Cardiac muscle cell (in vitro differentiated cells and primary cell): ENCODE measurements at regions not wholly inside any gene's neighbourhood (a gene's known extent, or its start where the extent isn't known, plus 50 kb on each side); places are given as distances from the start of the nearest gene placed in this dataset.

ENCODE experiments used
- DNase-seq, 2 donors: peaks; one replicate each; pipeline versions ENCODE4 v3.0.0 to v3.0.0-alpha.2; 2010 to 2017; ENCODE audit warnings: low read depth in 1 of 2, low spot score in 1 of 2
- H3K27ac ChIP-seq: fragments of 200-600 bp; sonication (generic); 2 replicates; pipeline ENCODE4 v1.5.1; 2016
- H3K27me3 ChIP-seq: fragments of 200-600 bp; sonication (generic); 2 replicates; pipeline ENCODE4 v1.6.0; 2016; ENCODE audit warnings: control low read depth
- H3K36me3 ChIP-seq: fragments of 200-600 bp; sonication (generic); 2 replicates; pipeline ENCODE4 v1.5.1; 2016; ENCODE audit warnings: control low read depth
- H3K4me1 ChIP-seq: fragments of 200-600 bp; sonication (generic); 2 replicates; pipeline ENCODE4 v1.8.1; 2017; ENCODE audit warnings: low read depth, mild to moderate bottlenecking, mixed run types
- H3K4me3 ChIP-seq: fragments of 200-600 bp; sonication (generic); 2 replicates; pipeline ENCODE4 v1.5.1; 2016; ENCODE audit warnings: mild to moderate bottlenecking
- H3K9me3 ChIP-seq: fragments of 200-600 bp; sonication (generic); 2 replicates; pipeline ENCODE4 v1.5.1; 2017; ENCODE audit warnings: low read depth, mild to moderate bottlenecking, control low read depth
- TF ChIP-seq, protein P1 (sequence below): IDR thresholded peaks from 2 replicates; pipeline ENCODE4 v1.5.1; 2012; ENCODE audit warnings: low read depth, mild to moderate bottlenecking, low read length

DNA sequence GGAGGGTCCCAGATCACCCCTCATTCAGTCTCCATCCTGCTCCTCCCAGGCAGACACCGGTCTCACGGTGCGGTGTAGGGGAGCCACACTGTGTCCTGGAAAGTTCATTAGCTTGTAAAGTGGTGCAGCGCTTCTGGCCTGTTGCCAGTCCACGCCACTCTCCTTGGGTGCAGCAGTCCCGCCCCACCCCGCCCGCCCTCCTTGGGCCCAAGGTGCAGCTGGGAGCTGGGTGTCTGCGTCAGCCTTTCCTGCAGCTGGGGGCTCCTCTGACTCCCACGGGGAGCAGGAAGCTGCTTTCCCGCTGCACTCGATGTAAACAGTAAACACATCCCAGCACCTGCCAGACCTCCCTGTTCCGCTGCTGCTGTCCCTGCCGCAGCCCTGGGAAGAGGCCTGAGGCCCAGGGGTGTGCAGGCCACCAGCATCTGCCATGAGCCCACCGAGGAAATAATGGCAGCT lies 53.8 kb upstream of the ASB18 start:
- DNase-seq: no peak
- H3K4me3 ChIP-seq: no peak overlapping the region
- no peaks in the 10 kb centered on the region for H3K36me3 ChIP-seq
- no peaks in the 10 kb centered on the region for H3K9me3 ChIP-seq
- H3K27ac ChIP-seq: no peak overlapping the region
- TF ChIP-seq, protein P1, sequence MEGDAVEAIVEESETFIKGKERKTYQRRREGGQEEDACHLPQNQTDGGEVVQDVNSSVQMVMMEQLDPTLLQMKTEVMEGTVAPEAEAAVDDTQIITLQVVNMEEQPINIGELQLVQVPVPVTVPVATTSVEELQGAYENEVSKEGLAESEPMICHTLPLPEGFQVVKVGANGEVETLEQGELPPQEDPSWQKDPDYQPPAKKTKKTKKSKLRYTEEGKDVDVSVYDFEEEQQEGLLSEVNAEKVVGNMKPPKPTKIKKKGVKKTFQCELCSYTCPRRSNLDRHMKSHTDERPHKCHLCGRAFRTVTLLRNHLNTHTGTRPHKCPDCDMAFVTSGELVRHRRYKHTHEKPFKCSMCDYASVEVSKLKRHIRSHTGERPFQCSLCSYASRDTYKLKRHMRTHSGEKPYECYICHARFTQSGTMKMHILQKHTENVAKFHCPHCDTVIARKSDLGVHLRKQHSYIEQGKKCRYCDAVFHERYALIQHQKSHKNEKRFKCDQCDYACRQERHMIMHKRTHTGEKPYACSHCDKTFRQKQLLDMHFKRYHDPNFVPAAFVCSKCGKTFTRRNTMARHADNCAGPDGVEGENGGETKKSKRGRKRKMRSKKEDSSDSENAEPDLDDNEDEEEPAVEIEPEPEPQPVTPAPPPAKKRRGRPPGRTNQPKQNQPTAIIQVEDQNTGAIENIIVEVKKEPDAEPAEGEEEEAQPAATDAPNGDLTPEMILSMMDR: no peak
- H3K4me1 ChIP-seq: no peaks in the 10 kb centered on the region
- no peaks in the 10 kb centered on the region for H3K27me3 ChIP-seq

DNA sequence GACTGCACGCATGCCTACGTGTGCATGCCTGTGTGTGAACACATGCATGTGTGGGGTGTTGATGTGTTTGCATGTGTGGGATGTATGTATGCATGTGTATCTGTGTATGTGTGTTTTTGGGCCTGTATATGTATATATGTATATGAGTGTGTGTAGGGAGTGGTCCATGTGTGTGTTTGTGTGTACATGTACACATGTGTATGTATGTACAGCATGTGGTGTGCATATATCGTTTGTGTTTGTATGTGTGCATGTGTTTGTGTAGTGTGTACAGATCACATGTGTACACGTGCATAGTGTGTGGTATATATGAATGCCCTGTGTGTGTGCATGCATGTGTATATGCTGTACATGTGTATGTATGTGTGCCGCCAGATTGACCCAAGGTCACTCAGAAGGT lies 54.2 kb upstream of the ASB18 start:
- no peaks in the 10 kb centered on the region for H3K36me3 ChIP-seq
- TF ChIP-seq, protein P1: no peak
- no peak overlapping the region for H3K27ac ChIP-seq
- no peak for DNase-seq
- no peaks in the 10 kb centered on the region for H3K27me3 ChIP-seq
- no peak overlapping the region for H3K4me3 ChIP-seq
- H3K4me1 ChIP-seq: no peaks in the 10 kb centered on the region
- no peaks in the 10 kb centered on the region for H3K9me3 ChIP-seq

DNA sequence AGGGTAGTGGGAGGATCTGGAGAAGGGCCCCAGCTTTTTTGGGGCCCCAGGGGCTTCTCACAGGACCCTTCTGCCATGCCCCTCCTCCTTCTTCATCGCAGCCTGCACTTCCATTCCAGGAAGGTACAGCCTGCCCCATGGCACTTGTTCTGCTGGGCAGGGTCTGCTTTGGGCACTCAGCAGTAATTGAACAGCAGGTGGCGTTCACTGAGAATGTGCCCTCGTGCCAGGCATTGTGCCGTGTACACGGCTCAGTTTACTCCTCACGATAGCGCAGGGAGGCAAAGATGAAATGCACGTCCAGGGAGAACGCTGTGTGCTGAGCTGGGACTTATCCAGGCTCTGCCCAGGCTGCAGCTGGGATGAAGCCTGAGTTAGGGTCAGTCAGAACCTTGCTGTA lies 54.8 kb upstream of the ASB18 start:
- TF ChIP-seq, protein P1: no peak
- Histone ChIP-seq H3K4me1 (no peaks in the 10 kb centered on the region), H3K36me3 (no peaks in the 10 kb centered on the region), H3K27ac (no peak overlapping the region), H3K4me3 (no peak overlapping the region), H3K9me3 (no peaks in the 10 kb centered on the region), H3K27me3 (no peaks in the 10 kb centered on the region)
- no peak for DNase-seq

DNA sequence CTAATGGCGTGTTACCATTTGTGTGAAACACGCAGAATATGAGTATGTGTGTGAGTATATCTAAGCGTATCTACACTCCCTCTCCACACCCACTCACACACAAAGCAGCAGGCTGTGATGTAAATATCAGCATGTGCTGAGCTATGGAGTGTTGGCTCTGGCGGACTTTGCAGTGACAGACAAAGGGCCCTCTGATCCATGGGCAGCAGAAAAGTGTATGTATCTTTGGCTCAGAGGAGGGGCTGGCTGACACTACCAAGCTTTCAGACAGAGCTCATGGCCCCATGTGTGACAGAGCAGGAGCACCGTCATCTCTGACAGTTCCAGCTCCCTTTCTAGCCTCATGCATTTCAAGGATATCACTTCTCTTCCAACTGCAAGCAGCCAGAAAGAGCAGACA lies 57.2 kb upstream of the ASB18 start:
- Histone ChIP-seq H3K4me3 (no peak overlapping the region), H3K9me3 (no peaks in the 10 kb centered on the region), H3K27ac (no peak overlapping the region), H3K27me3 (no peaks in the 10 kb centered on the region), H3K36me3 (no peaks in the 10 kb centered on the region), H3K4me1 (no peaks in the 10 kb centered on the region)
- TF ChIP-seq, protein P1: no peak
- DNase-seq: peak in 1 of 2 donors; percentile 5

DNA sequence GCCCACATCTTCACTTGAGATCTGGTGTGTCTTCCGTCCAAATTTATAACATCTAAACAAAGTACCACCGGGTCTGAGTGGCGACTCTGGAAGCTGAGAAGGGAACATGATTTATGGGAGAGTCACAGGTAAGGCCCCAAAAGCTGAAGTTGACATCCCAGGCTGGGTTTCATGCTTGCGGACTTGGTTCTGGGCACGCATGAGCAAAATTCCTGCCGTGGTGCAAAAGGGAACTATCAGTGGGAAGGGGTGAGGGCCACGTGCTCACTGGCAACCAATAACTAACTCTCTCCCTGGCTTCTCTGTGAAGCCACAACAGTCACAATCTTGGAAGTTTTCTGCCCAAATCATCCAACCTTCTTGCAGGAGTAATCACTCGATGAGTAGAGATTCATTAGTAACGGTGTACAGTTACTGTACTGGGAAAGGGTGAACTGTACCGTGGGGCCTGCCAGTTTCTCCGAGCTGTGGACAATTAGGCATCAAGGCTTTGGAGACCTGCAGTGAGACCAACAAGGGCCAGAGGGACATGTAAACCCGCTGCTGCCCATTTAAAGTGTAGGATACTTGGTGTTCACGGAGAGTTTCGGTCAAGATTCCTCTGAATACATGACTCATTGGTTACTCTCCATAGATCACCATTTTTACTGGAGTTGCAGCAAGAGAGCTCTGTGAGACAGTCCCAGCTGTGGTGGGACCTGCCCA lies 69.4 kb upstream of the ASB18 start:
- Histone ChIP-seq H3K4me1 (no peaks in the 10 kb centered on the region), H3K36me3 (no peaks in the 10 kb centered on the region), H3K4me3 (no peak overlapping the region), H3K27ac (no peak overlapping the region), H3K9me3 (no peaks in the 10 kb centered on the region), H3K27me3 (no peaks in the 10 kb centered on the region)
- DNase-seq: no peak
- TF ChIP-seq, protein P1: no peak
